OCI-LY3 (cell line): ENCODE measurements at regions not wholly inside any gene's neighbourhood (a gene's known extent, or its start where the extent isn't known, plus 50 kb on each side); places are given as distances from the start of the nearest gene placed in this dataset.

Experiments
- CTCF ChIP-seq: fragments of 200-600, 300-600 bp; sonication (generic); IDR thresholded peaks from 2 replicates; pipeline ENCODE4 v1.5.1; 2014; ENCODE audit warnings: antibody characterized with exemption, low read length, low read depth
- EZH2phosphoT487 ChIP-seq: fragments of 200-600 bp; shearing (Covaris generic); IDR thresholded peaks from 2 replicates; pipeline ENCODE4 v1.6.1; 2018; ENCODE audit warnings: antibody characterized with exemption, mixed run types, low read depth

GRCh38 chr5:126263591-126264184, 159.5 kb upstream of the GRAMD2B start:
- TF ChIP-seq CTCF (no peak), EZH2phosphoT487 (no peak)
